Effector memory CD4-positive, alpha-beta T cell (primary cell): ENCODE measurements at regions not wholly inside any gene's neighbourhood (a gene's known extent, or its start where the extent isn't known, plus 50 kb on each side); places are given as distances from the start of the nearest gene placed in this dataset.
"Not testable (repeated sequence)": the region's sequence is repeated elsewhere in the genome, so short reads cannot be mapped to it uniquely, and the experiment has no call there.

Source experiments
- DNase-seq, 3 donors: peaks; one replicate each; pipeline ENCODE4 v3.0.0-alpha.2; 2020
- H3K27ac ChIP-seq: 2 replicates; pipeline ENCODE4 v1.7.0; 2013; ENCODE audit warnings: mild to moderate bottlenecking, low read length, moderate library complexity; ENCODE audit not compliant: insufficient read depth, poor library complexity, severe bottlenecking
- H3K27me3 ChIP-seq: replicated peaks from 2 replicates; pipeline ENCODE4 v1.7.0; 2013; ENCODE audit warnings: mild to moderate bottlenecking, low read length; ENCODE audit not compliant: insufficient read depth, control insufficient read depth, poor library complexity, severe bottlenecking
- H3K36me3 ChIP-seq: 2 replicates; pipeline ENCODE4 v1.7.0; 2013; ENCODE audit warnings: mild to moderate bottlenecking, low read length, moderate library complexity; ENCODE audit not compliant: control insufficient read depth, insufficient read depth
- H3K4me1 ChIP-seq: 2 replicates; pipeline ENCODE4 v1.7.0; 2013; ENCODE audit warnings: low read length, mild to moderate bottlenecking; ENCODE audit not compliant: control insufficient read depth, insufficient read depth, poor library complexity, severe bottlenecking
- H3K4me3 ChIP-seq: 2 replicates; pipeline ENCODE4 v1.7.0; 2013; ENCODE audit warnings: low read length, low read depth, mild to moderate bottlenecking; ENCODE audit not compliant: insufficient read depth, poor library complexity, severe bottlenecking
- H3K9me3 ChIP-seq: 2 replicates; pipeline ENCODE4 v1.7.0; 2013; ENCODE audit warnings: mild to moderate bottlenecking, low read length, moderate library complexity; ENCODE audit not compliant: control insufficient read depth

GRCh38 chr3:103510760-103511159 lies 1075.9 kb downstream of the ZPLD1 start:
- Histone ChIP-seq H3K27me3 (no peaks in the 10 kb centered on the region), H3K4me3 (no peak overlapping the region), H3K36me3 (no peaks in the 10 kb centered on the region), H3K27ac (no peak overlapping the region), H3K4me1 (no peaks in the 10 kb centered on the region), H3K9me3 (no peaks in the 10 kb centered on the region)
- no peak for DNase-seq

GRCh38 chr3:103511891-103512290 lies 1077.1 kb downstream of the ZPLD1 start:
- DNase-seq = no peak
- no peak overlapping the region for H3K4me3 ChIP-seq
- H3K27ac ChIP-seq = no peak overlapping the region
- H3K9me3 ChIP-seq = no peaks in the 10 kb centered on the region
- H3K36me3 ChIP-seq = no peaks in the 10 kb centered on the region
- no peaks in the 10 kb centered on the region for H3K4me1 ChIP-seq
- H3K27me3 ChIP-seq = no peaks in the 10 kb centered on the region

- Histone ChIP-seq H3K4me3 (no peak overlapping the region), H3K4me1 (no peaks in the 10 kb centered on the region), H3K9me3 (no peaks in the 10 kb centered on the region), H3K27ac (no peak overlapping the region), H3K27me3 (no peaks in the 10 kb centered on the region), H3K36me3 (no peaks in the 10 kb centered on the region)
- DNase-seq = no peak
These were observed 1077.8 kb downstream of the ZPLD1 start for GRCh38 chr3:103512595-103512994.

- Histone ChIP-seq H3K9me3 (no peaks in the 10 kb centered on the region), H3K27me3 (no peaks in the 10 kb centered on the region), H3K4me3 (no peak overlapping the region), H3K27ac (no peak overlapping the region), H3K4me1 (no peaks in the 10 kb centered on the region), H3K36me3 (no peaks in the 10 kb centered on the region)
- DNase-seq = no peak
These were observed 1078.2 kb downstream of the ZPLD1 start for GRCh38 chr3:103513003-103513402.

GRCh38 chr3:103515116-103515515 lies 1080.3 kb downstream of the ZPLD1 start:
- Histone ChIP-seq H3K27me3 (no peaks in the 10 kb centered on the region), H3K4me3 (no peak overlapping the region), H3K27ac (no peak overlapping the region), H3K9me3 (no peaks in the 10 kb centered on the region), H3K36me3 (no peaks in the 10 kb centered on the region), H3K4me1 (no peaks in the 10 kb centered on the region)
- no peak for DNase-seq

GRCh38 chr3:103516950-103517349 lies 1082.1 kb downstream of the ZPLD1 start:
- H3K27me3 ChIP-seq = no peaks in the 10 kb centered on the region
- H3K36me3 ChIP-seq = no peaks in the 10 kb centered on the region
- DNase-seq = no peak
- H3K27ac ChIP-seq = no peak overlapping the region
- no peaks in the 10 kb centered on the region for H3K4me1 ChIP-seq
- H3K9me3 ChIP-seq = no peaks in the 10 kb centered on the region
- no peak overlapping the region for H3K4me3 ChIP-seq

GRCh38 chr3:103531327-103531726 lies 1096.5 kb downstream of the ZPLD1 start:
- not testable (repeated sequence) for H3K4me3 ChIP-seq, H3K27me3 ChIP-seq, H3K36me3 ChIP-seq, H3K9me3 ChIP-seq, DNase-seq, H3K4me1 ChIP-seq, H3K27ac ChIP-seq

- no peak overlapping the region for H3K4me3 ChIP-seq
- H3K27ac ChIP-seq = no peak overlapping the region
- DNase-seq = no peak
- H3K4me1 ChIP-seq = no peaks in the 10 kb centered on the region
- no peaks in the 10 kb centered on the region for H3K36me3 ChIP-seq
- H3K27me3 ChIP-seq = no peaks in the 10 kb centered on the region
- no peaks in the 10 kb centered on the region for H3K9me3 ChIP-seq
These were observed 1098.2 kb downstream of the ZPLD1 start for GRCh38 chr3:103532986-103533385.

- no peak for DNase-seq
- no peaks in the 10 kb centered on the region for H3K27me3 ChIP-seq
- no peaks in the 10 kb centered on the region for H3K4me1 ChIP-seq
- no peaks in the 10 kb centered on the region for H3K36me3 ChIP-seq
- H3K4me3 ChIP-seq = no peak overlapping the region
- no peaks in the 10 kb centered on the region for H3K9me3 ChIP-seq
- H3K27ac ChIP-seq = no peak overlapping the region
These were observed 1119.6 kb downstream of the ZPLD1 start for GRCh38 chr3:103554451-103554850.

- not testable (repeated sequence) for H3K27me3 ChIP-seq, H3K4me3 ChIP-seq, H3K27ac ChIP-seq, H3K36me3 ChIP-seq, H3K9me3 ChIP-seq, DNase-seq, H3K4me1 ChIP-seq
These were observed 1129.3 kb downstream of the ZPLD1 start for GRCh38 chr3:103564116-103564515.

GRCh38 chr3:103585809-103586208 lies 1151.0 kb downstream of the ZPLD1 start:
- no peak overlapping the region for H3K4me3 ChIP-seq
- no peaks in the 10 kb centered on the region for H3K9me3 ChIP-seq
- H3K27me3 ChIP-seq = no peaks in the 10 kb centered on the region
- H3K4me1 ChIP-seq = no peaks in the 10 kb centered on the region
- no peak overlapping the region for H3K27ac ChIP-seq
- no peak for DNase-seq
- no peaks in the 10 kb centered on the region for H3K36me3 ChIP-seq
